ENCODE measurements at regions not wholly inside any gene's neighbourhood (a gene's known extent, or its start where the extent isn't known, plus 50 kb on each side); places are given as distances from the start of the nearest gene placed in this dataset.
"Not testable (repeated sequence)": the region's sequence is repeated elsewhere in the genome, so short reads cannot be mapped to it uniquely, and the experiment has no call there.

- DNase-seq, result no peak
Observed at GRCh38 chr7:120163449-120163848, 109.5 kb upstream of the KCND2 start.

- no peak for DNase-seq
Observed at GRCh38 chr7:120165227-120165626, 107.7 kb upstream of the KCND2 start.

GRCh38 chr7:120168066-120168465 lies 104.9 kb upstream of the KCND2 start:
- DNase-seq, result no peak

- no peak for DNase-seq
Observed at GRCh38 chr7:120169996-120170783, 102.8 kb upstream of the KCND2 start.

GRCh38 chr7:120170834-120171233 lies 102.1 kb upstream of the KCND2 start:
- DNase-seq, result no peak

GRCh38 chr7:120171406-120171805 lies 101.6 kb upstream of the KCND2 start:
- DNase-seq, result no peak

GRCh38 chr7:120180221-120180620 lies 92.8 kb upstream of the KCND2 start:
- DNase-seq, result no peak

GRCh38 chr7:120181499-120181898 lies 91.5 kb upstream of the KCND2 start:
- no peak for DNase-seq

- DNase-seq, result no peak
Observed at GRCh38 chr7:120184866-120185265, 88.1 kb upstream of the KCND2 start.

GRCh38 chr7:120185940-120186682 lies 86.9 kb upstream of the KCND2 start:
- no peak for DNase-seq

- DNase-seq, result no peak
Observed at GRCh38 chr7:120186688-120187087, 86.3 kb upstream of the KCND2 start.

- no peak for DNase-seq
Observed at GRCh38 chr7:120189623-120190022, 83.4 kb upstream of the KCND2 start.

GRCh38 chr7:120190109-120190508 lies 82.9 kb upstream of the KCND2 start:
- no peak for DNase-seq

GRCh38 chr7:120190566-120190965 lies 82.4 kb upstream of the KCND2 start:
- DNase-seq, result no peak

- DNase-seq, result not testable (repeated sequence)
Observed at GRCh38 chr7:120191423-120191822, 81.6 kb upstream of the KCND2 start.

- no peak for DNase-seq
Observed at GRCh38 chr7:120201290-120201689, 71.7 kb upstream of the KCND2 start.

GRCh38 chr7:120205101-120205500 lies 67.9 kb upstream of the KCND2 start:
- no peak for DNase-seq

- DNase-seq, result no peak
Observed at GRCh38 chr7:120207037-120207436, 65.9 kb upstream of the KCND2 start.

- DNase-seq, result no peak
Observed at GRCh38 chr7:120215654-120216053, 57.3 kb upstream of the KCND2 start.

- DNase-seq, result no peak
Observed at GRCh38 chr7:120216947-120217346, 56.0 kb upstream of the KCND2 start.

GRCh38 chr7:120218712-120219111 lies 54.3 kb upstream of the KCND2 start:
- DNase-seq, result no peak

GRCh38 chr7:120221666-120222065 lies 51.3 kb upstream of the KCND2 start:
- no peak for DNase-seq
